ENCODE measurements at regions not wholly inside any gene's neighbourhood (a gene's known extent, or its start where the extent isn't known, plus 50 kb on each side); places are given as distances from the start of the nearest gene placed in this dataset.

GRCh38 chr5:73256012-73256411 is 83.0 kb downstream of the TMEM174 start:
- no peak for TF ChIP-seq CTCF (conservative IDR thresholded peaks at IDR 0.05; ENCODE audit: low read depth, low read length)
- TF ChIP-seq CHD1 (IDR thresholded peaks at IDR 0.05; ENCODE audit: low read depth, low read length): no peak
- TF ChIP-seq POLR2A (IDR thresholded peaks at IDR 0.05; ENCODE audit: low read depth, low read length): no peak
- TF ChIP-seq USF2 (IDR thresholded peaks at IDR 0.05; ENCODE audit: low read depth, low read length): no peak
- no peak for TF ChIP-seq BHLHE40 (IDR thresholded peaks at IDR 0.05; ENCODE audit: low read depth, low read length)
- TF ChIP-seq CEBPB (IDR thresholded peaks at IDR 0.05; ENCODE audit: low read depth, low read length): no peak
- no peak for TF ChIP-seq SMC3 (IDR thresholded peaks at IDR 0.05; ENCODE audit: low read depth, low read length)
- no peak for TF ChIP-seq MAZ (IDR thresholded peaks at IDR 0.05; ENCODE audit: borderline replicate concordance, low read depth, low read length)
- no peak for TF ChIP-seq RAD21 (IDR thresholded peaks at IDR 0.05; ENCODE audit: low read length)
- TF ChIP-seq FOS (IDR thresholded peaks at IDR 0.05; ENCODE audit: low read depth, low read length): no peak
- TF ChIP-seq RFX5 (IDR thresholded peaks at IDR 0.05; ENCODE audit: low read depth, low read length): no peak
- TF ChIP-seq MAFK (IDR thresholded peaks at IDR 0.05; ENCODE audit: low read depth, low read length): no peak

Measured in IMR-90 (cell line).